Gastroesophageal sphincter (tissue), 2 donors: ENCODE measurements at regions not wholly inside any gene's neighbourhood (a gene's known extent, or its start where the extent isn't known, plus 50 kb on each side); places are given as distances from the start of the nearest gene placed in this dataset.

Source experiments
- EP300 ChIP-seq: sonication (generic); formaldehyde crosslinking; IDR thresholded peaks from one replicate; pipeline ENCODE4 v1.6.1; 2017; ENCODE audit warnings: antibody characterized with exemption, mild to moderate bottlenecking
- POLR2A ChIP-seq, 2 donors: fragments of 450-650 bp; IDR thresholded peaks; one replicate each; pipeline ENCODE4 v1.6.1; 2017; ENCODE audit warnings: antibody characterized with exemption in 2 of 2, mild to moderate bottlenecking in 2 of 2, moderate library complexity in 1 of 2

- no peak for TF ChIP-seq POLR2A (IDR thresholded peaks at IDR 0.05)
- TF ChIP-seq EP300, result no peak
Observed at GRCh38 chr21:26331205-26331980, 160.8 kb upstream of the APP start.
